GM10266 (cell line): ENCODE measurements at regions not wholly inside any gene's neighbourhood (a gene's known extent, or its start where the extent isn't known, plus 50 kb on each side); places are given as distances from the start of the nearest gene placed in this dataset.
"Not testable (repeated sequence)": the region's sequence is repeated elsewhere in the genome, so short reads cannot be mapped to it uniquely, and the experiment has no call there.

ENCODE experiments used
- DNase-seq: peaks from one replicate; pipeline ENCODE4 v3.0.0; 2012; ENCODE audit errors: extremely low spot score
- CTCF ChIP-seq: IDR thresholded peaks from 2 replicates; pipeline ENCODE4 v1.5.1; 2012; ENCODE audit warnings: mild to moderate bottlenecking, low read depth; ENCODE audit not compliant: control insufficient read depth, insufficient read depth; ENCODE audit errors: missing control alignments

GRCh38 chr14:105772710-105773250 lies 246.4 kb downstream of the TMEM121 start:
- not testable (repeated sequence) for DNase-seq

GRCh38 chr14:105773584-105773983 lies 247.2 kb downstream of the TMEM121 start:
- no peak for DNase-seq
- TF ChIP-seq CTCF = no peak

GRCh38 chr14:105774001-105774400 lies 247.6 kb downstream of the TMEM121 start:
- DNase-seq = no peak
- TF ChIP-seq CTCF = no peak

- DNase-seq = not testable (repeated sequence)
These were observed 248.4 kb downstream of the TMEM121 start for GRCh38 chr14:105774585-105775348.

- DNase-seq = not testable (repeated sequence)
These were observed 249.1 kb downstream of the TMEM121 start for GRCh38 chr14:105775349-105775923.

- DNase-seq = not testable (repeated sequence)
These were observed 249.7 kb downstream of the TMEM121 start for GRCh38 chr14:105776112-105776511.

GRCh38 chr14:105776924-105777323 lies 250.5 kb downstream of the TMEM121 start:
- DNase-seq = no peak
- TF ChIP-seq CTCF = no peak

- TF ChIP-seq CTCF = no peak
- DNase-seq = no peak
These were observed 257.3 kb downstream of the TMEM121 start for GRCh38 chr14:105783707-105784106.

GRCh38 chr14:105793836-105794235 lies 267.5 kb downstream of the TMEM121 start:
- no peak for DNase-seq

More at GRCh38 chr14:105793836-105794235, 267.5 kb downstream of the TMEM121 start:
- no peak for TF ChIP-seq CTCF
